Lower leg skin (tissue), 4 donors: ENCODE measurements at regions not wholly inside any gene's neighbourhood (a gene's known extent, or its start where the extent isn't known, plus 50 kb on each side); places are given as distances from the start of the nearest gene placed in this dataset.

Source experiments
- DNase-seq, 2 donors: peaks; one replicate each; pipeline ENCODE4 v3.0.0-alpha.2; 2019; ENCODE audit warnings: low spot score in 2 of 2
- H3K4me3 ChIP-seq: fragments of 200-600 bp; sonication (generic); 2 replicates; pipeline ENCODE4 v1.5.1; 2017; ENCODE audit warnings: mild to moderate bottlenecking, low read depth; ENCODE audit not compliant: poor library complexity, severe bottlenecking
- CTCF ChIP-seq, 3 donors: fragments of 450-650 bp; IDR thresholded peaks; one replicate each; pipeline ENCODE4 v1.5.1; 2016; ENCODE audit warnings: antibody characterized with exemption in 3 of 3, mild to moderate bottlenecking in 3 of 3, moderate library complexity in 2 of 3
- POLR2A ChIP-seq, 2 donors: fragments of 450-650 bp; IDR thresholded peaks; one replicate each; pipeline ENCODE4 v1.6.1; 2016 to 2017; ENCODE audit warnings: antibody characterized with exemption in 2 of 2, mild to moderate bottlenecking in 1 of 2, moderate library complexity in 1 of 2
- WGBS, 2 donors: methylation state at CpG; one replicate each; pipeline ENCODE4 v1.1.5; 2018; 5-methylcytosine and 5-hydroxymethylcytosine counted together
- intact Hi-C: fragments of 100-400 bp; cut with DNase I; formaldehyde crosslinking; loops from one replicate; pipeline ENCODE4 v1.15.0; 2023; ENCODE audit warnings: low total_unique reads

DNA sequence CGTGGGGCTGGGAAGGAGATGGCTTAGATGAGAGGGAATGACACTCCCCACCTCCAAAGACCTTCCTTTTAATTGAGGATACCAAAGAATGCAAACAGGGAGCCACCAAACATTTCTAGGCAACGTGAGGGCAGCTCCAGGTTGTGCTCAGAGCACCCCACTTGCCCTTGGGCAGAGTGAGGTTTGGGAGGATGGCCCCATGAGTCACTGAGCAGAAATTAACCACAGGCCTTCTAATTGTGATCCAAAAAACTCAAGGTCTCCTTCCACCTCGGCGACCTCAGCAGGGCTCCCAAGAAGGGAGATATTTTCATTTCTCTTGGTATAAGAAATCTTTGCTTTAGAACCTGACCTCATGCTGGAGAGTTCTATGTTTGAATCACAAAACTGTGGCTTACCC, 305.0 kb upstream of the TPM1 start:
- 79 to 95% methylated on average over 4 of the region's 4 CpGs for WGBS, 2 donors
- TF ChIP-seq POLR2A (IDR thresholded peaks at IDR 0.05) = no peak
- no peak for TF ChIP-seq CTCF (IDR thresholded peaks at IDR 0.05)
- H3K4me3 ChIP-seq = no peak overlapping the region
- intact Hi-C loops = no loop called here
- no peak for DNase-seq

GRCh38 chr15:62739082-62739481, 303.5 kb upstream of the TPM1 start:
- DNase-seq = no peak
- H3K4me3 ChIP-seq = no peak overlapping the region
- TF ChIP-seq CTCF (IDR thresholded peaks at IDR 0.05) (no peak), POLR2A (IDR thresholded peaks at IDR 0.05) (no peak)
- intact Hi-C loops = no loop called here
- 77 to 89% methylated on average over 4 of the region's 4 CpGs for WGBS, 2 donors

- 87 to 88% methylated on average over 3 of the region's 3 CpGs for WGBS, 2 donors
These were observed 303.0 kb upstream of the TPM1 start for GRCh38 chr15:62739507-62739906.

GRCh38 chr15:62740141-62741004, 302.2 kb upstream of the TPM1 start:
- 87 to 90% methylated on average over 15 of the region's 15 CpGs for WGBS, 2 donors
- DNase-seq = no peak
- TF ChIP-seq CTCF (IDR thresholded peaks at IDR 0.05) (no peak), POLR2A (IDR thresholded peaks at IDR 0.05) (no peak)
- no peak overlapping the region for H3K4me3 ChIP-seq
- intact Hi-C loops = no loop called here

More at GRCh38 chr15:62739507-62739906, 303.0 kb upstream of the TPM1 start:
- no peak for DNase-seq
- TF ChIP-seq CTCF (IDR thresholded peaks at IDR 0.05) (no peak), POLR2A (IDR thresholded peaks at IDR 0.05) (no peak)
- intact Hi-C loops = no loop called here
- H3K4me3 ChIP-seq = no peak overlapping the region

DNA sequence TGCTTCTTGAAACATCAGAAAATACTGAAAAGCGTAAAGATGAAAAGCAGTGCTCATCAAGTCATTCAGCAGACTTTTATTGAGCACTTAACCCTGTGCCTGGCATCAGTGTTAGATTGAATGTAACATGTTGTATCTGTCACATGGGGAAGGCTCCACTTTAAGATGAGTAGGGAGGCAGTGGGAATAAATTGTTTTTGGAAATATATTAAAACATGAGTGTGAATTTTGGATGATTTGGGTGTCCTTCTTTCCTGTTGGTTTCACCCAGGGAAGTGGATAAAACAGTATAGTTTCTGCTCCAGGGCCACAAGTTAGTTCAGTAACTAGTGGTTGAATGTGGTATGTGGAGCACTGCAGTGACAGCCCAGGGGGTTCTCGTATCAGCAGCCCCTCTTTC, 301.4 kb upstream of the TPM1 start:
- TF ChIP-seq POLR2A (IDR thresholded peaks at IDR 0.05) (no peak), CTCF (IDR thresholded peaks at IDR 0.05) (no peak)
- DNase-seq = no peak
- intact Hi-C loops = no loop called here
- 94 to 95% methylated on average over 2 of the region's 2 CpGs for WGBS, 2 donors
- H3K4me3 ChIP-seq = no peak overlapping the region
